Adrenal gland (tissue), 5 donors: ENCODE measurements at regions not wholly inside any gene's neighbourhood (a gene's known extent, or its start where the extent isn't known, plus 50 kb on each side); places are given as distances from the start of the nearest gene placed in this dataset.

Experiments used
- CTCF ChIP-seq, 6 experiments: fragments of 450-650 bp in 4 of 6; fragments of 200-600 bp in 2 of 6; sonication (generic) in 1 of 6; IDR thresholded peaks; 1 replicate in 5 of 6; 2 replicates in 1 of 6; pipeline versions ENCODE4 v1.5.1 to v1.8.0; 2016 to 2021; ENCODE audit warnings: antibody characterized with exemption in 6 of 6, mild to moderate bottlenecking in 2 of 6, moderate library complexity in 1 of 6
- POLR2A ChIP-seq, 2 donors: fragments of 450-650 bp; IDR thresholded peaks; one replicate each; pipeline ENCODE4 v1.6.1; 2017; ENCODE audit warnings: antibody characterized with exemption in 2 of 2, mild to moderate bottlenecking in 2 of 2, moderate library complexity in 1 of 2
- donor health status: DM: no; HTN: no; CAD: no.

- TF ChIP-seq CTCF (IDR thresholded peaks at IDR 0.05) (no peak), POLR2A (IDR thresholded peaks at IDR 0.05) (no peak)
Observed at GRCh38 chr13:79723519-79724024, 242.6 kb downstream of the NDFIP2 start.
